Stimulated activated CD8-positive, alpha-beta memory T cell treated with anti-CD3 and anti-CD28 coated beads, Interleukin-7, amount 100 ng/mL, for 4 hours (primary cell): ENCODE measurements at regions not wholly inside any gene's neighbourhood (a gene's known extent, or its start where the extent isn't known, plus 50 kb on each side); places are given as distances from the start of the nearest gene placed in this dataset.

Source experiments
- DNase-seq, 2 donors: peaks; one replicate each; pipeline ENCODE4 v3.0.0-alpha.2; 2020; ENCODE audit warnings: low read depth in 2 of 2

DNA sequence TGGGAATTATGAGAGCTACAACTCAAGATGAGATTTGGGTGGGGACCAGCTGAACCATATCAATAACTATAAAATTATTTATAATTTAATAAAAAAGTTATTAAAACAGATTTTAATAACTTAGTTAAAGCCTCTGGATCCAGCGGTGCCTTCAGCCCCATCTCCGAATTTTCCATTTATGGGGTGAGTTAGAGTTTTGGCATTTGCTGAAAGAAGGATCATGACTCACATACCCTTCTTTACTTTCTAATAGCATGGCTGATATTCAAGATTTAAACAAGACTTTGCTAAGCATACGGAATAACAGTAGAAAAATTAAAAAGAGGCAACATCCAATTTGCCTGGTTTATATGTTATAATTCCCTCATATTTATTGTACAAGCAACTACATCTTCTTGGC is 94.5 kb downstream of the RDH14 start:
- no peak for DNase-seq

DNA sequence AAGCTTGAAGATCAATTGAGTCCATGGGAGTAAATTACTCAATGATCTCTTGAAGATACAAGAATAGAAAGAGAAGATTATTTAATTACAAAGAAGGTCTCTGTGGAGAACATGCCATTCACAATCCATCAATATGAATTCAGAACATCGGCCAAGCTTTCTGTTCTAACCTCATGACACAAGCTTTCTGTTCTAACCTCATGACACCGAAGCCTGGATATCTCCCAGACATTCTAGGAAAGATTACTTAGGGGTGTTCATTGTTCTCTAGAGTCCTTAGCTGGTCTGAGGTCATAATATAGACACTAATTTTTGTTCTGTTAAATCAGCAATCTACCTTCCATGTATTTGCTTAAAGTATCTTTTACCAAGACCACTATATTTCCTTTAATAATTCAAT is 95.5 kb downstream of the RDH14 start:
- DNase-seq, result no peak

DNA sequence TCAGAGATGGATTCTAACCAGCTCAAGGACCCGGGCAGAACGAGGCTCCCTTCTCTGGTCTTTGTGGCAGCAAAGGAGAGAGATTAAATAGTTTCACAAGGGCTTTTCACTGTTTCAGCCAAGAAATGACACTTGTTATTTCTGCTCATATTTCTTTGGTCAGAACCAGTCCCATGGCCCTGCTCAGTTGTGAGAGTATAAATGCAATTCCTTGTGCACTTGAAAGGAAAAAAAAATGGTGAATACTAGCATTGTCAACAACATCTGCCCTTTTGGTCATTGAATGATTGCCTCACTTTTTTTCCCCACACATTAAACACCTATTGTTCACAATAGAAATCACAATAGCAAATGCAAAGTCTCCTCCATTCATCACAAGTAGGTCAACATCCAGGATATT is 104.4 kb downstream of the RDH14 start:
- DNase-seq, result no peak

DNA sequence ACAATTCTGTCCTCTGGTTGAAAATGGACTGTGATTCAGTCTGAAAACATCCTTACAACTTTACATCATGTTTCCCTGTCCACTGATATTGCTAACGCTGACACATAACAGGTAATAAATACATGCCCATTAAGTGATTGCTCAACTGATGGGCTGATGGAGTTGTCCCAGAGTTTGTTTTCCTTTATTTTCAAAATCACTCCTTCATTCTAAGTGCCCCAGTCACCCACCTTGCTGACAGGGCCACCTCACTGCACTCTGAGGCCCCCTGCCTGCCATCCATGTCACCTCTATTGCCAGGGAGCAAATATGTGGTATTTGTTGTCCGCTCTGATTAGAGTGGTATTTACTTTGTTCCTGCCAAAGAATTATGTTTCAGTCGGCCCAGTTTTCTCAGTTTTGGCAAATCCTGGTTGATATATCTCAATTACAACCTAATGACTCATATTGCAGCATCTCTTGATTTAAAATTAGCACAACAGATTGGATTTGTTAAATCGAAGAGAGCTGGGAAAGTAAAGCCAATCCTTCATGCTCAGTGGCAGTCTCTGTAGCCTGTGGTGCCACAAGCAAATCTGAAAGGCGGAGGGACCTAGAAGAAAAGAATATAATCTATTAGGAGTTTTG is 105.1 kb downstream of the RDH14 start:
- DNase-seq, result no peak

DNA sequence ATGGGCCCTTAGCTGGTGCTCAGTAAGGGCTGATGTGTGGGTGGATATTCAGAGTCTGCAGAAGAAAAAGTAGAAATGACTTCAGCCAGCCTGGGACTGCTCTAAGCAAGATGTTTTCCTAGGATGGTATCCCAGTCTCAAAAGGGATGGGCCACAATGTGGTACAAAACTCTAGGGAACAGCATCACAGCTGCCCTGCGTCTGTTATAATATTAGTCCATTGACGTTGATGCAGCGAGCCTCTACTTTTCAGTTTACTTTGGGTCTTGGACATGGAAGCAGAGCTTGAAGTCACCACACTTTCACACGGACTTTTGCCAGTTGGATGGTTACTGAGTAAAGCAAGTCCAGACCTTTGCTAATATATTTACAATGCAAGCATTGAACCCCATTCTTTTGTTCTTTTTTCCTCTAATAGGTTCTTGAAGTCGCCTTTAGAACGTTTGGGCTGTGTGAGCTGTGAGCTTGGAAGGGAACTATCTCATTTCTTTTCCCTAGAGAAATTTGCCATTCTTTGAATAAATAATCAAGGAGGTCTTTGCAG is 105.7 kb downstream of the RDH14 start:
- no peak for DNase-seq

DNA sequence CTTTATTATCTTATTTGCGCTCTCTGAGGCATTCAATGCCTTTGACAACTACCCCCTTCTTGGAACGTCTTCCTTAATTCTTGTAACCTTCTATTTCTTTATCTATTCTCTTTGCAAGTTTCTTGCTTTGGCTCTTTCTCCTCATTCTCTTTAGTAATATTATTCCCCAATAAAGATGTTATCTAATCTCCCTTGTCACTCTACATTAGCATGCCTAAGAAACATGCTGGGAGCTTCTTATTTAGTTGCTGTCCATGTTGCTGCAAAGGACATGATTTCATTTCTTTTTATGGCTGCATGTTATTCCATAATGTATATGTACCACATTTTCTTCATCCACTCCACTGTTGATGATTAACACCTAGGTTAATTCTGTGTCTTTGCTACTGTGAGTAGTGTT is 113.7 kb downstream of the RDH14 start:
- DNase-seq, result no peak

DNA sequence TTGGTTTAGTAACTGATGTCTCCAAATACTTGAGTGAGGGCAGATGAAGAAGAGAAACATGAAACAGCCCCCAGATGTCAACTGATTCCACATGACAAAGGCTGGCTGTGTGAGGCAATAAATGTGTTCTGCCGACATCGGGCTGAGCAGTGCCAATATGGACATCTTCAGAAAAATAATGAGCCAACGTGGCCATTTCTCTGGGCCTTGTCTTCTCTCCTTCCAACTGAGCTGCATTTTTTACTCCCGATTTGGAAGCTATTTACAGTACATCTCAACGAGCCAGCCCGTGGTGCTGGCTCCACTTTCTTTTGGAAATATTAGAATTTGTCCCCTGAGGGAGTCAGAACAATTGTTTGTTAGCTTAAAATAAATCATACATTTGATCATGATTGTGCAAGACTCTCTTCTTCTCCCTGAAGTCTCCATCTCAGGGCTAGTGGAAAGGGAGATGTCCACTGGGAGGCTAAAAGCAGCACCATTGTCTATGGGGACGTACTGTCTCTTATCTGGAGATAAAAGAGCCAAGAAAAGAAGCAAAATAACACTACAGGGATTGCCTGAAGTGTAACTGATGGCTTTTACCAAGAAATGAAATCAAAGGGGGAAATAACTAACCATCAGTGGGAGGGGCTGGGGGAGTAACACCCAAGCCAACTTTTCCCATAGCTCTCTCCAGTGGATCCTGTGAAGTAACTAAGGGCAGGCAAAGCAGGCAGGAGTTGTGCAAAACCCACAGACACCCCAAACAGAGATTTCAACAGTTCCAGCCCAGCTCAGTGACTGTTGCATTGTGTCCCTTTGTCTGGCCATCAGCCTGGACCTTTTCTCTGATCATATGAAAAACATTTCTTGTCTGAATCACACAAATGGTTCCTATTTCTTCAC is 114.8 kb downstream of the RDH14 start:
- no peak for DNase-seq

DNA sequence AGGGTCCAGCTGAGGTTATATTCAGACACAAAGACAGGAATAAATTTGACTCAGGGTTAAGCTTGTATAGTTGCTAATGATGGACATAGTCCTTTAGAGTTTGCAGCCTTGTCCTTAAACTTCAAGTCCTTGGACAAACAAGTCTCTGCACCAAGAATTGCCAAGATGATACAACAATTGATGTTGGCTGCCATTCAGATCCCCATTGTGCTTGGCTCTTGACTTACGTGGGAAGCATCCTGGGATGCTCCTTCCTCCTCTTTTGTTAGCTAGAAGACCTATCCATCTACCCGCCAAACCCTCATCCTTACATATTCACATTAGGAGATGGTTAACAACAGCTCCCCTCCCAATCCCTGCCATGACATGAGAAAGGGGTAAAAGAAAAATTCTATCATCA is 115.6 kb downstream of the RDH14 start:
- DNase-seq, result no peak

DNA sequence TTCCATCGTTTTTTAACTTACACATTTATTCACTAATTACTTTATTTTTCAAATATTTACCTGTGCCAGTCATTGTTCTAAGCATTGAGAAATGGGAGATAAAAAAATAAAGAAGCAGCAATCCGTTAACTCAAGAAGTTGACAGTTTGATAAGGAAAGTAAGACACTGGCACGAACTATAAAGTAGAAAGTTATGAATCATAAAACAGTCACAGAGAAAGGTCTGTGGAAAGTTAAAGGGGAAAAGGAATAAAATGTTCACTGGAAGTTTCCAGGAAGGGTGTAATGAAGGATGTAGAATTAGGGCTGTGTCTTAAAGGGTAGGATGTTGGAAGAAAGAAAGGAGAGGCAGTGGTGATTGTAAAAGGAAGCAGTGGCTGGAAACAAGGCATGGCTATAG is 118.9 kb downstream of the RDH14 start:
- DNase-seq, result no peak

DNA sequence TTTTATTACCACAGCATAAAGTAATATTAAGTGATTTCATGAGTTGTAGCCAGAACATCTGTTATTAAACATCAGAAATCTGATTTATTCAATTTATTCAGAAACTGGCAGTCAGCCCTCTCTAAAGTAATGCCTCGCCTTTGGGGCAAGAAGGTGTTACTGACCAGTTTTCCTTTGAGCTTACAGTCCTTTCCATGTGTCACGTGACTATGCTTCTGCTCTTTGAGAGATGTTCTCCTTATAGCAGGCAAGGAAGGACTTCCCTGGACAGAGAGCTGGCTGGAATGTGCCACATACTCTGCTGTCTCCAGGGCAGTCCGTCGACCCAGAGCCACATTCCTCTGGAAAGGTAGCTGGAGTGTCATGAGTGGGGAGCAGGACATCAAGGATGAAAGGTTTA is 119.7 kb downstream of the RDH14 start:
- DNase-seq, result no peak

DNA sequence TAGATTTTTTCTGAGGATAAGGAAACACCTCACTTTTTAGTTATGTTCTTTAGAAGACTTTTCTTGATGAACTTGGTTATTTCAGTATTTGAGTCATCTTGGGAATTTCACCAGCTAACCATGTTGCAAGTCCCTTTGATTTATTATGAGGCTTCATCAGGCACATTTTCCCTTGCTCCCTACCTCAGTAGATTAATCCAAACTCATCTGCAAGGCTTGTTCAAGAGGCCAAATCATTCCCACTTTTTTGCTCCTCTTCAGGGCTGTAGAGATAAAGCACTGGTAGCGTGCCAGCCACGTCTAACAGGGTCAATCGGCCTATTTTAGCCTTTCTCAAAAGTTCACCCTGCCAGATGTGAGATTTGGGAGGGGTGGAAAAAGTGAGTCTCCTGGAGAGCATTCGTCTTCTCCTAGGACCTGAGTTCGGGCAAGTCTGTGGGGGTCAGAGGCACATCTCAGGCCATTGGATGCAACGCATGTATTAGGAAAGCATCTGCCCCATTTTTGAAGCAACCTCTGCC is 120.3 kb downstream of the RDH14 start:
- DNase-seq, result no peak

DNA sequence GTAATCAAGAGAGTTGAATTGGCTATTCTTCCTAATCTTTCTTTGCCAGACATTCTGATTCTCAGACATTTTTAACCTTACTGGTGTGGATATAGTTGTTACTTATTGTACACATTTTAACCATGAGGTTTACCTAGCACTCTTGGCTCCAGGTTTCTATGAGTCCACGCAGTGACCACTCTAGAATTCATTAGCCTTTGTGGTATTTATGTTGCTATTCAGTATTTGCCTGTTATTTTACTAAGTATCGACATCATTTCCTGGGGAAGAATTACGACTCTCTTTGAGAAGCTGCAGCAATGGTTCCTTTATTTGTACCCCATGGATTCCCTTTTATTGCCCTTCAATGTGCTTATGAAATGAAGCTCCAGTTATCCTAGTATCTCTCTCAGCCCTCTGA is 120.7 kb downstream of the RDH14 start:
- DNase-seq, result no peak

DNA sequence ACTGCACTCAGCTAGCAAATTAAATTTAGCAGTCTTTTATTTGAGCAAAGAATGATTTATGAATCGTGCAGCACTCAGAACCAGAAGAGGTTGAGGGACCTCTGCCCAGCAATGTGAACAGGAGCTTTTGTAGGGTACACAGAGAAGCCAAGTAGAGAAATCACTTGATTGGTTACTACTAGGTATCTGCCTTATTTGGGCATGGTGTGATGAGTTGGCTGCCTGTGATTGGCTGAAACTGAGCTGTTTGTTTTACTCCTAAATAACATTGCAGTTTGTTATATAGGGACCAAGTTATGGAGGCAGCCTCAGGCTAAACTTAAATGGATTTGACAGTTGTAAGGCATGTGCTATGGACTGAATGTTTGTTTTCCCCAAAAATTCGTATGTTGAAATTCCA is 122.5 kb downstream of the RDH14 start:
- DNase-seq, result no peak

DNA sequence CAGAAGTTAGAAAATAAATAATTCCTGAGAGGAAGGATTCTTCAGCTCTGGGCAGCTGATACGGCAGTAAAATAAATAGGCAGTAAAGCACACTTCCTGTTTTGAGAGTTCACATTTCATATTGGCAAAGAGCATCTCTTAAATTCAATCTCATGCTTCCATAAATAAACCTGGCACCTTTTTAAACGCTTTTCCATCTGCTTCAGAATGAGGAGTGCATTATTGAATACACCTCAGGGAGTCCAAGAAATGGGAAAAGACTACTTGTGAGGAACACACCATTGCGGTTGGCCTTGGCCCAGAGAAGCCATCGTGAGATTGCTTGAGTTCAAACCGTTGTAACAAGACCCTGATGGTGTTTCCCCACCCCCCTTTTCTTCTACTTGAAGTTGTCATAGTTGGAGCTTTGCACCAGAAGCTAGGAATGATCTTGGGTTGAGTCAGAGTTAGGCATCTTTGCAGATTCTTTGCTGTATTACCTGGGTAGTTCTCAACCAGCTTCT is 123.9 kb downstream of the RDH14 start:
- DNase-seq, result no peak

DNA sequence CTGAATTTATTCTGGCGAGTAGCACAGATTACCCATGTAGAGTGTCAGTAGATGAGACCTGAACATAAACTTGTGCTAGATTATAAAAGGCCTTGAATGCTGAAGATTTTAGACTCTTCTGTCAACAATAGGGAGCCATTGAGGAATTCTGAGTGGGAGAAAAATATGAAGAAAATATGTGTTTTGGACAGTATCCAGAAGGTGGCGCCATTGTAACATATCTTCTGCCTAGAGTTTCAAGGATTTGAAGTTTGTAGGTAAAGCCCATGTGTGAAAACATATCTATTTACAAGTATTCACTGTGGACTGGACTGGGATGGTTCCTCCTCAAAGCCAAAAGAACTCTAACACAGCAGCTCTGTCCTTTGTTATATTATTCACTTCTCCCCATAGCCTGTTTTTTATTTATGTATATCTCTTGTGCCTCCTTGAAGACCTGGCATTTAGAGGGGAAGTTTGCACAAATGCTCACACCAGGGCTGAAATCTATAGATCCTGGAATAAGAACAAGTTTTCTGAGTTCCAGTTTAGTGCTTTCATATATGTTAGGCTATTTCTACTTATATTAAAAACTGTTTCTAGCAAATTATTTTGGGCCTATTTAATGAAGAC is 124.9 kb downstream of the RDH14 start:
- DNase-seq, result no peak

DNA sequence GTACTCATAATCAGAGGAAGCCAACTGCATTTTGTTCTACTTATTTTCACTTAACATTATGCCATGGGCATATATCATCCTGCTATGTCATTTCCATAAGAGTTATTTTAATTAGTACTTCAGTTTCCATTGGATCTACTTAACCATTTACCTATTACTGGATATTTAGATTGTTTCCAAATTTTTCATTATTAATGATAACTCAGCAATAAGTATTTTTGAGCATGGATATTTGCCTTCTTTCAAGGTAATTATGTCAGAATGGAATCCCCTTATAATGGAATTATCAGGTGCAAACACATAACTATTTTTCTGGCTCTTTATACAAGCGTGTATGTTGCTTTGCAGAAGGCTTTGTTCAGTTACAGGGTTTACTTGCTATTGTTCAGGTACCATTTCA is 126.6 kb downstream of the RDH14 start:
- DNase-seq, result no peak

DNA sequence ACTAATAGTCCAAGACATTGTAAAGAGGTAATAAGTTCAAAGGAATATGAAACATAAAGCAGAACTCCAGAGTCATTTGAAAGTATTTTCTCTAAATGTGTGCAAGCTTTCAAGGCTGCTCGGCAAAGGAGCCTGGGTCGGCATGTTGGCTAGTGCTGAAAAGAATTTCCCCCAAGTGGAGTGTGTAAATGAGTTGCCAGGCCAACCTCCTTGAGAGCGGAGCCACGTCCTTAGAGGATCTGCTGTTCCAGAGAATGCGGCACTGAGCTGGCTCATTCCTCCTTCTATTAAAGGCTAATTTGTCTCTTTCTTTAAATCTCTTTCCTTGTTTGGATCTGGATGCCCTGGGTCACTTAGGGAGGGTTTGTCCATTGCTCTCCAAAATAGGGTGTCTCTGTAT is 127.5 kb downstream of the RDH14 start:
- DNase-seq, result no peak

DNA sequence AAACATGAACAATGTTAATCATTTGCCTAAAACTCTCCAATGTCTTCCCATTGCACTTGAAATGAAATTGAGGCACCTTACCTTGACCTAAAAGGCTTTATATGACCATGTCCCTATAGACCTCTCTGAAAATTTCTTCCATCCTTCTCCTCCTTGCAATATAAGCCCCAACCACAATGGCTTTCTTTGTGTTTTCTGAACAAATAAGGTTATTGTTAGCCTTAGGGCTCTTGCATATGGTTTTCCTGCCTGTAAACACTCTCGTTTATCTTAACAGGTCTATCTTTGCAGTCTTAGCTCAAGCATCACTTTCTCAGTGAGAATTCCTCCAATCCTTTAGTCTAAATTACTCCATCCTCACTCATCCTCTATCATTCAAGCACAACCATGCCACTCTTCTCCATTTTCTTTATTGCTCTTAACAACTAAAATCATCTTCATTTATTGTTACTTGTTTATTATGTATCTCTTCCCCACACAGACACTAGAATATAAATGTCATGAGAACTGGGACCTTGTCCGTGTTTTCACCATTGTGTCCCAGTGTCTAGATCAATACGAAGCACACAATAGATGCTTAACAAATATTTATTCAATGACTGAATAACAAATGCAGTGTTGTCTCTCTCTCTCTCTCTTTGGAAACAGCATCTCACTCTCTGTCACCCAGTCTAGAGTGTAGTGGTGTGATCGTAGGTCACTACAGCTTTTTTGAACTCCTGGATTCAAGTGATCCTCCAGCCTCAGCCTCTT is 129.3 kb downstream of the RDH14 start:
- no peak for DNase-seq

DNA sequence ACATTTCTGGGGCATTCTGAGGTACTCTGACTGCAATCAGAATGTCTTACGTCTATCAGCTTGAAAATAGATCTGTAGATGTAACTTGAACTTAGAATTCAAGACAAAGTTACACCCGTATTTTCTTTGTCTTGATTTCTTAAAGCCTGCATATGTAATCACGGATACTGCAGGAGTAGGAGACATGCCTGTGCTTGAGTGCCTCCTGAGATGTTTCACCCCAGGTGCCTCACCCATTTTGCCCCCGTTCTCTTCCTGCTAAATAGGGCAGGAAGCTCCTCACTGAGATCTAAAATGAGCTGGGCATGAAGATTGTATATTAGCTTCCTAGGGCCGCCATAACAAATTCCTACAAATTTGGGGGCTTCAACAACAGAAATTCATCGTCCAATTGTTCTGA is 131.9 kb downstream of the RDH14 start:
- no peak for DNase-seq

DNA sequence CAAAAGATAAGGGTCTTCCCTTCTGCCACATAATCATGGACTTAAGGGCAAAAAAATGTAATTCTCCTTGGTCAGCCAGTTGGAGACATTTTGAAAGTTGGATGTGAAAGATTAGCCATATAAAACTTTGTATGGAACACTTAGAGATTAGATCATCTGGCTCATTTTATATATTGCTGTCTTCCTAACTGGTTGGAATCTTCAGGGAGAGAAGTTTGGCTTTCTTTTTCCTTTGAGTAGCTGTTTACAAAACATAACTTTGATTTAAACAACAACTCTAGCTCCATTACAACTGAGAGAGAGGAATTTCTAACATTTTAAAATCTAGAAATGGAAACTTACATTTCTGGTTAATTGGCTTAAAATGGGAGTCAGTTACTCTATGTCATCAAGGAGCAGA is 132.7 kb downstream of the RDH14 start:
- no peak for DNase-seq

DNA sequence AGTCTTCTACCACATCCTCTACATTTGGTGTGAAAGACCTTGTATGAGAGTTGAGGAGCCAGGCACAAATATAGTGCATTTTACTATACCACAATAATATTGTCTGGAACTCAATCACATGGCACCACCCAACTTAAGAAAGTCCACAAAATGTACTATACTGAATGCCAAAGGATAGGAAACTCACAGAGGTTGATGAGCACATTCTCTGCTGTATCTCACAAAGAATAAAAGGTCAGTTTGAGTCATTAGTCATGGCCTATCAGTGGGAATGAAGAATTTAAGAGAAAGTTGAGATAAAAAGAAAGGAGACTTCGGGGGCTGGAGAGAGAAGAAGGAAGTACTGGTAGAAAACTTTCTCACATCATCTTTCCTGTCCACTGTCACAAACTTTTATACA is 134.3 kb downstream of the RDH14 start:
- DNase-seq, result no peak
